MCF 10A (cell line): ENCODE measurements at regions not wholly inside any gene's neighbourhood (a gene's known extent, or its start where the extent isn't known, plus 50 kb on each side); places are given as distances from the start of the nearest gene placed in this dataset.

Experiments used
- BruUV-seq: library from RNA; stranded (reverse); fragments of 400-500 nt; replicated peaks from 2 replicates; lab custom pipeline; 2021; lab: Mats Ljungman, UMichigan
- CTCF ChIA-PET: fragments of 300-600 bp; sonication (Branson Sonifier 250); formaldehyde crosslinking; extraction: SDS; loops from one replicate; lab custom pipeline; 2021; ENCODE audit warnings: antibody characterized with exemption, inconsistent platforms; lab: Yijun Ruan, JAX
- POLR2A ChIA-PET: fragments of 300-600, 350-650 bp; sonication (Branson Sonifier 250); formaldehyde crosslinking; extraction: SDS; loops from one replicate; lab custom pipeline; 2020; ENCODE audit warnings: antibody characterized with exemption, inconsistent platforms; lab: Yijun Ruan, JAX
- DNase-seq: peaks from one replicate; pipeline ENCODE4 v3.0.0-alpha.2; 2018; ENCODE audit not compliant: unreplicated experiment
- H3K27ac Mint-ChIP-seq: one replicate; pipeline ENCODE4 v1.8.0; 2022; ENCODE audit warnings: mild to moderate bottlenecking, low read depth, mixed read lengths; ENCODE audit not compliant: unreplicated experiment
- H3K27me3 Mint-ChIP-seq: one replicate; pipeline ENCODE4 v1.8.0; 2022; ENCODE audit warnings: mixed read lengths; ENCODE audit not compliant: insufficient read depth, unreplicated experiment
- H3K36me3 Mint-ChIP-seq: one replicate; pipeline ENCODE4 v1.8.0; 2022; ENCODE audit warnings: mild to moderate bottlenecking, moderate library complexity, mixed read lengths; ENCODE audit not compliant: insufficient read depth, unreplicated experiment
- H3K4me1 Mint-ChIP-seq: one replicate; pipeline ENCODE4 v1.8.0; 2022; ENCODE audit warnings: mixed read lengths; ENCODE audit not compliant: insufficient read depth, unreplicated experiment
- H3K4me3 Mint-ChIP-seq: one replicate; pipeline ENCODE4 v1.8.0; 2022; ENCODE audit warnings: mild to moderate bottlenecking, moderate library complexity, mixed read lengths; ENCODE audit not compliant: unreplicated experiment
- H3K9me3 Mint-ChIP-seq: one replicate; pipeline ENCODE4 v1.8.0; 2022; ENCODE audit warnings: mixed read lengths; ENCODE audit not compliant: unreplicated experiment
- CTCF ChIP-seq: fragments of 200-600 bp; IDR thresholded peaks from one replicate; pipeline ENCODE4 v1.8.0; 2022; ENCODE audit warnings: antibody characterized with exemption, mild to moderate bottlenecking; ENCODE audit not compliant: unreplicated experiment
- intact Hi-C: fragments of 100-400 bp; cut with micrococcal nuclease; formaldehyde crosslinking; loops from 2 replicates; pipeline ENCODE4 v1.14.1; 2022

DNA sequence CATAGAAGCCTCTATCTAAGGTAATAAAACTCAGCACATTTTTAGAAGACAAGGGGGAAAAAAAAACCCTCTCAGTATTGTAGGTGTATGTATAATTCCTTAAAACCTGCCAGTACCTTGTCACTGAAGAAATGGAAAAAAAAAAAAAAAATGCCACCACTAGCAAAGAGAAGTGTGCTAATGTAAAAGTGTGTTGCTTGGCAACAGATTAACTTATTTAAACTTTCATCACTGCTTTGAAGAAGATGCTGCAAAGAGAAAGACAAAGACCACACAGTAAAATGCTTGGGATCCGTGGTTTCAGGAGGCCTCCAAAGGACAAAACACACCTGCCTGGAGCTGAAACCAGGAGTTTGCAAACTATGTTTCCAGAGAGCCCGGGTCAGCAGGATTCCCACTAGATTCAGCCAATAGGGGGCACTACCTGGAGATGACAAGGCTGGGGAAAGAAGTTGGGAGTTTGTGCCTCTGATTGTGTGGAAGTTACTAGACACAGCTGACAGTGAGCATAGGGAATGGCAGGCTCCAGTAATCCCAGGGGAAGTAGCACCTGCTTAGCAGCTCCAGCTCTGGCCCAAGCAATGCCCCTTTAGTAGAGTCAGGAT lies 169.1 kb upstream of the TRIB2 start:
- intact Hi-C loops: no loop called here
- ChIA-PET CTCF (interaction anchor here (0.8 to 1.4 kb wide), 3 partner anchors 8 to 13 kb away, joined by 3 to 4 read pairs (median 4); no protein-coding TSS in a partner anchor), POLR2A (interaction anchor here (0.5 kb wide), 1 partner anchor 64 kb away, joined by 3 read pairs; no protein-coding TSS in a partner anchor)
- H3K27ac Mint-ChIP-seq: no peak overlapping the region
- H3K27me3 Mint-ChIP-seq: no peaks in the 10 kb centered on the region
- no peak for TF ChIP-seq CTCF
- H3K9me3 Mint-ChIP-seq: no peaks in the 10 kb centered on the region
- H3K36me3 Mint-ChIP-seq: no peaks in the 10 kb centered on the region
- no peaks in the 10 kb centered on the region for H3K4me1 Mint-ChIP-seq
- H3K4me3 Mint-ChIP-seq: no peak overlapping the region
- no peak for DNase-seq
- no TSS peak for BruUV-seq

- intact Hi-C loops: no loop called here
- H3K4me1 Mint-ChIP-seq: no peaks in the 10 kb centered on the region
- H3K9me3 Mint-ChIP-seq: no peaks in the 10 kb centered on the region
- H3K4me3 Mint-ChIP-seq: no peak overlapping the region
- no peaks in the 10 kb centered on the region for H3K27me3 Mint-ChIP-seq
- no peak overlapping the region for H3K27ac Mint-ChIP-seq
- TF ChIP-seq CTCF: no peak
- no peaks in the 10 kb centered on the region for H3K36me3 Mint-ChIP-seq
- no TSS peak for BruUV-seq
- POLR2A ChIA-PET: interaction anchor here (1.5 to 2.1 kb wide), 2 partner anchors 14 to 43 kb away, joined by 3 to 13 read pairs; no protein-coding TSS in a partner anchor
- CTCF ChIA-PET: interaction anchor here (0.9 to 1.4 kb wide), 2 partner anchors 10 to 686 kb away, joined by 4 read pairs; no protein-coding TSS in a partner anchor
- no peak for DNase-seq
Measured at GRCh38 chr2:12548906-12549305, 167.8 kb upstream of the TRIB2 start.

DNA sequence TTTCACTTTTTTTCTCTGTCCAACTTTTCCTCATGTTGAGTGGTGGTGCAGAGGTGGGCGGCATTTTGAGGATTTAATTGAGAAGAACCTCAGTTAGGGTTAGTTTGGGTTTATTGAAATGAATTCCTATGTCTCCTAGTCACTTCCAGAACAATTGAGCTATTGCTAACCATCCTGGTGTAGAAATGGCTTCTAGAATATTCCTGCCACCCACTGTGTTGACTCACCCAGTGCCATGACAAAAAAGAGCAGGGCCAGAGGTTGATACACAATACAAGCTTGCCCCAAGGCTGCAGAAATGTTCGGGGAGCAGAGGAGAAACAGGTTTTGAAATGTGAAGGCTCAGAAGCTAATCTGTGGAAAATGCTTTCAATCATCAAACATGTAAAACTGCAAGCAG lies 167.1 kb upstream of the TRIB2 start:
- POLR2A ChIA-PET: interaction anchor here (1.5 to 2.1 kb wide), 2 partner anchors 15 to 43 kb away, joined by 3 to 13 read pairs; no protein-coding TSS in a partner anchor
- H3K9me3 Mint-ChIP-seq: no peaks in the 10 kb centered on the region
- peak; percentile 55 for DNase-seq
- no TSS peak for BruUV-seq
- H3K4me3 Mint-ChIP-seq: no peak overlapping the region
- CTCF ChIA-PET: interaction anchor here (0.9 kb wide), 1 partner anchor 687 kb away, joined by 4 read pairs; no protein-coding TSS in a partner anchor
- H3K27ac Mint-ChIP-seq: no peak overlapping the region
- no peaks in the 10 kb centered on the region for H3K27me3 Mint-ChIP-seq
- TF ChIP-seq CTCF: no peak
- intact Hi-C loops: loop anchor here (10.0 kb wide), 1 partner anchor 165 kb away; the partner anchor contains the start of gene TRIB2
- H3K36me3 Mint-ChIP-seq: no peaks in the 10 kb centered on the region
- peaks cover under 1% of the 10 kb centered on the region for H3K4me1 Mint-ChIP-seq

DNA sequence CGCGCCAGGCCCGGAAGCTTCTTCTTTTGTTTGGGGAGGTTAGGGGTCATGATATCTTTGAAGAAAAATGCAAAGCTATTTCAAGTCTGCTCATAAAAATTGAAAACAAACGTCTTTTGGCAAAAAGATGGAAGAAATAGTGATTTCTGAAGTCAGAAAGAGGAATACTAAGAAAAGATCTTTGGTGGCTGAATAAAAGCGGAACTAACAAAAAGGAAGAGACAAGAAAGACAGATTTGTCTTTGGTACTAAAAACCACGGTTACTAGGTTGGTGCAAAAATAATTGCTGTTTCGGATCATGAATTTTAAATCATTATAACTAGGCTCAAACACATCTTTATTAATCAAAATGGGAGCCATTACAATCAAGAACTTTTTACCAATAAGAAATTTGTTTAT lies 164.6 kb upstream of the TRIB2 start:
- no peak for TF ChIP-seq CTCF
- H3K36me3 Mint-ChIP-seq: no peaks in the 10 kb centered on the region
- DNase-seq: no peak
- ChIA-PET CTCF (interaction anchor here (0.7 kb wide), 1 partner anchor 464 kb away, joined by 3 read pairs; no protein-coding TSS in a partner anchor), POLR2A (no interaction called here)
- peaks cover 16% of the 10 kb centered on the region for H3K4me1 Mint-ChIP-seq
- intact Hi-C loops: loop anchor here (10.0 kb wide), 1 partner anchor 163 kb away; the partner anchor contains the start of gene TRIB2
- no peak overlapping the region for H3K4me3 Mint-ChIP-seq
- no peaks in the 10 kb centered on the region for H3K27me3 Mint-ChIP-seq
- H3K9me3 Mint-ChIP-seq: no peaks in the 10 kb centered on the region
- BruUV-seq: no TSS peak
- no peak overlapping the region for H3K27ac Mint-ChIP-seq
